ENCODE measurements at regions not wholly inside any gene's neighbourhood (a gene's known extent, or its start where the extent isn't known, plus 50 kb on each side); places are given as distances from the start of the nearest gene placed in this dataset.
"Not testable (repeated sequence)": the region's sequence is repeated elsewhere in the genome, so short reads cannot be mapped to it uniquely, and the experiment has no call there.

DNA sequence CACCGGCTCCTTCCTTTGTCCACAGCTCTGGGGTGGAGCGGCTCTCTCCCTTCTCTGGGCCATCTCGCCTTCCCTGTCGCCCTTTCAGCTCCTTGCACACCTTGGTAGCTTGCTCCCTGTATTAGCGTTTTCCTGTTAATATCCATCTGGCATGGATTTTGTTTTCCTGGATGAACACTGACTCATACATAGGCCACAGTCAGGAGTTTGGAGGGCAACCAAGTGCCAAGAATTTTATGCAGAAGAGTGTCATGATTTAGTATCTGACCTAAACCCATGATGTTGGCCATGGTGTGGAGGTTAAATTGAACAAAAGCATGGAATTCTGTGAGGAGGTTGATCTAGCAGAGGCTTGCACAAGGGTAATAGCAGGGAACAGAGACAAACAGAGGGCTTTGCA is 180.9 kb downstream of the AIPL1 start:
- no peak for DNase-seq

- DNase-seq, result not testable (repeated sequence)
Observed at GRCh38 chr17:6251640-6252039, 181.5 kb downstream of the WSCD1 start.

- DNase-seq, result no peak
Observed at GRCh38 chr17:6249732-6250131, 179.6 kb downstream of the WSCD1 start.

- DNase-seq, result no peak
Observed at GRCh38 chr17:6248061-6248460, 177.9 kb downstream of the WSCD1 start.

DNA sequence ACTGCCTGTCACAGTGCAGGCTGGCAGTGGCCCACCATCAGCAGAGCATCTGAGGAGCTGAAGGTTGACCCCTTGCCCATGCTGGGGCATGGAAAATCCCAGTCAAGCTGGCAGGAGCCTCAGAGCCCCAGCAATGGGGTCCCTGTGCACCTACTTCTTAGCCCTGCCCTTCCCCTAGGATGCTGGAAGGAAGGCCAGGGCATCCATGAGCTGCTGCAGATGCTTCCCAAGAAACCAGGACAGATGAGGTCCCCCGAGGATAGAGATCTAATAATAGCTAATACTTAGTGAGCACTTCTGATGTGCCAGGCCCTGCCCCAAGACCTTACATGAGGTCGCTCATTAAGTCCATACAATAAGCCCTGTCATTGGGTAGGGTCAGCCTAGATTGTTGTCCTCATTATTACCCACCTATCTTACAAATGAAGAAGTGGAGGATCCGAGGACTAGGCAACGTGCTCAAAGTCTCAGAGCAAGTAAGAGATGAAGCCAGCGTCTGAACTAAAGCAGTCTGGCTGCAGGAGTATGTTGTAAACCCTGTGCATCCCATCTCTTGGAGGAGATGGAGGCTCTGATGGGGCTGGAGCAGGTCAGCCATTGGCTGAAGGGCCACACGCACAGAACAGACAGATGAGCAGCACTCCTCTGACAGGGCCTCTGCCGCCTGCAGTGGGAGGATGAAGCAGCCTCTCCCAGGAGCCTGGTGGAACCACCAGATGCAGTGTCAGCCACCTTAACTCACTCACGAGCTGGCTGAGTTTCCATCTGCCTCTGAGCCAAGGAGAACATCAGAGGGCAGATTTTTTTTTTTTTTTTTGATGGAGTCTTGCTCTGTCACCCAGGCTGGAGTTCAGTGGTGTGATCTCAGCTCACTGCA is 175.4 kb downstream of the WSCD1 start:
- DNase-seq, result no peak

GRCh38 chr17:6244796-6245195 is 174.6 kb downstream of the WSCD1 start:
- DNase-seq, result no peak

DNA sequence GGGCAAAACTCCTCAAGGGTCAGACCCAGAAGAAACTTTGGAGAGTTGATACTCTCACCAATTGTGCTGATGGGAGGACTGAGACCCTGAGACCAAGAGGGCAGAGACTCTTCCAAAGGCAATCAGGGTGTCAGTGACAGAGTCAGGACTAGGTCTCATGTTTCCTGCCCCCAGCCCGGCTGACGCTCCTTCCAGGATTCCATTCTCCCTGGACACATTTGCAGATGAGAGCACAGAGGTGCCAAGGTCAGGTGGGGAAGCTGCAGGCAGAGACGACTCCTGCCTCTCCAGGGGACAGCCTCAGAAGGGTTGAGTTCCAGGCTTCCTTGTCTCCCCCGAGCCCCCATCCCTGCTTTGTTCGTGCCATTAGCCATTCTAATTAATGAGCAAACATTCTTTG is 174.1 kb downstream of the WSCD1 start:
- DNase-seq, result no peak

DNA sequence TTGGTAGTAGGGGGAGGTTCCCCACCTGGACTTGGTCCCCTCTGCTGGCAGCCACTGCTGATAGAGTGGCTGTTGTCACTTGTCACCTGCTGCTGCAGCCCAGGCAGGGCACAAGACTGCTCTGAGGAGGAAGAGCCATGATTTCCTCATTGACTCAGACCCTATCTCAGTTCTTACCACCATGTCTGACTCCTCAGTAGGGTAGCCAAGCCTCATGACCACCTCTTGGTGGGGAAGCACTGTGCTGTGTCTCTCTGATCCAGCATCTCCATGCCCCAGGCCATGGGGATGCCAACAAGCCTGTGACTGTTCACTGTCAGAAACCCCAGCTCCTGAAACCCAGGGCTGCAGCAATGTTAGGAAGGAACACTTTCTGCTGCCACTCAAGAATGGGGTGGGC is 173.0 kb downstream of the WSCD1 start:
- no peak for DNase-seq

DNA sequence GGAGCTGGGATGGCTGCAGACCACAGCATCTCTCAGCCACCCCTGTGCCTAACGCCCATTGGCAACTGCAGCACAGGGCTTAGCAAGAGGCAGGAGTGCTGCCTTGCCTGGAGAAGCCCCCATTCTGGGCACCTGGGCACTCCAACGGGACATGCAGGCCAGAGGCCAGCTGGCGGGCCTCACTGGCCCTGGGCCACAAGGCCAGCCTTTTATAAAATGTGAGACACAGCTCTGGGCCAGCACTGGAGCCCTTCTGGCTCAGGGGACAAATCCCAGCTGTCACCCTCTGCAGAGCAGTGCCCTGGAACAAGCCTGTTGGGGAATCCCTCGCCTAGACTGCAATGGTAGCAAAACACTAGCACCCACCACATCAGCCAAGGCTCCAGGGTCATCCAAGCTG is 171.8 kb downstream of the WSCD1 start:
- no peak for DNase-seq

GRCh38 chr17:6241381-6241780 is 171.2 kb downstream of the WSCD1 start:
- DNase-seq, result no peak

DNA sequence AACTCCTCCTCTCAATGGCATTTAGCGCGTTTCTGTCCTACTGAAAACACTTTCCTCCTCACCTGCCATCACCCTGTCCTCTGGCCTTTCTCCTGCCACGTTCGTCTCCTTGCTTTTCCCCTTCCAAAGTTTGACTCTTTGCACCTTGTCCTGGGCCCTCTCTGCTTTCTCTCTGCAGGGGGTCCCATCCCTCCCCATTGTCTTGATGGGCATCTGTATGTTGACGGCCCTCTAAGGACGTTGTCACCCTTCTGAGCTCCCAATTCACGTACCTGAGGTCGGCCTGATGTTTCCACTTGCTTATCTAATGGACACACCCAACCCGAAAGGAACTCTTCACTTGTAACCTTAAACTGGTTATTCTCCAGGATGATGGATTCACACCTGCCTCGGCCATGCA is 170.4 kb downstream of the WSCD1 start:
- no peak for DNase-seq

GRCh38 chr17:6240001-6240400 is 169.8 kb downstream of the WSCD1 start:
- no peak for DNase-seq

GRCh38 chr17:6239241-6239798 is 169.1 kb downstream of the WSCD1 start:
- DNase-seq, result no peak

DNA sequence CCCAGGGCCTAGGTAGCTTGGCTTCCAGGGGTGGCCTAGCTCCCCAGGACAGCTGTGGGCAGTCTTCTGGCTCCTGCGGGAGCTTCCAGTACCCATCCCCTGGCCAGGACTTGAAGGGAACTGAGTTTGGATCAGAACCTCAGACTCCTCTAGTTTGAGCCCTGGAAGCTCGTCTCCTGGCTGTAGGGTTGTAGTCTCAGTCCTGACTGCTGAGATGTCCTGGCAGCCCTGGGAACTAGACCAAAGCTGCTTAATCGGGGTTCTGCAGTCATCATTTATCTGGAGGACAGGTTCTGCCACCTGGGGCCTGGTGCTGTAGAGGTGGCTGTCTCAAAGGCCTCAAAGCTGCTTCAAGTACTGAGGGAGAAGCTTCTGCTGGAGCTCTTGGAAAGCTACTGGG is 163.7 kb downstream of the WSCD1 start:
- no peak for DNase-seq

- no peak for DNase-seq
Observed at GRCh38 chr17:6233339-6233738, 163.2 kb downstream of the WSCD1 start.

- no peak for DNase-seq
Observed at GRCh38 chr17:6232732-6233101, 162.5 kb downstream of the WSCD1 start.

- no peak for DNase-seq
Observed at GRCh38 chr17:6231886-6232731, 161.9 kb downstream of the WSCD1 start.

DNA sequence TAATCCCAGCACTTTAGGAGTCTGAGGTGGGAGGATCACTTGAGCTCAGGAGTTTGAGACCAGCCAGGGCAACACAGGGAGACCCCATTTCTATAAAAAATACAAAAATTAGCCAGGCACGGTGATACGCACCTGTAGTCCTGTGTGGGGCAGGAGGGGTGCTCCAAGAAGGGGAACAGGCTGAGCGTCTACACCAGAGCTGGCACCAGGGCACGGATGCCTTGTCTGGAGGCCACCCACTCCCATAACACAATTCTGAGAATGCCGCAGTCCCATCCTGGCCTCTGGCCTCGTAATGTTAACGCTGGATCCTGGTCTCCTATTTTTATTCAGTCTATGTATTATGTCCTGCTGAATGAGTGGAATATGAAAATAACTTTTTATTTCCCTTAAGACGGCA is 161.3 kb downstream of the WSCD1 start:
- no peak for DNase-seq

- no peak for DNase-seq
Observed at GRCh38 chr17:6218333-6218732, 148.2 kb downstream of the WSCD1 start.

GRCh38 chr17:6215071-6216035 is 145.2 kb downstream of the WSCD1 start:
- DNase-seq, result no peak

DNA sequence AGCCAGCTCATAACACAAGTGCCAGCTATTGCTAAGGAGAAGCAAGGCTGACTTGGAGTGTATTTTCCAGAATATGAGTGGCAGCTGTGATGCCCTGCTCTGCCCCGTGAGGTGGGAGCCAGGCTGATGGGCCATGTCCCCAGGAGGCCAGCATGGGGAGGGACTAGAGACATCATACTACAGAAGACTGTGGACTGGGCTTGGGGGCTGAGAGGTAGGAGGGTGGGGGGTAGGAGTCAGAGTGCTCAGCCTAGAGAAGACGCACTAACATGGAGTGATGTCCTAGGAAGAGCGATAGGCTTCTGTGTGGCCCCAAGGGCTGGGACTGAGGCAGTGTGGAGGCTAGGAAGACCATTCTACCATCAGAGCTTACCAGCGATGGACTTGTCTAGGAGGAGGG is 143.7 kb downstream of the WSCD1 start:
- DNase-seq, result no peak

- no peak for DNase-seq
Observed at GRCh38 chr17:6212766-6213165, 142.6 kb downstream of the WSCD1 start.

DNA sequence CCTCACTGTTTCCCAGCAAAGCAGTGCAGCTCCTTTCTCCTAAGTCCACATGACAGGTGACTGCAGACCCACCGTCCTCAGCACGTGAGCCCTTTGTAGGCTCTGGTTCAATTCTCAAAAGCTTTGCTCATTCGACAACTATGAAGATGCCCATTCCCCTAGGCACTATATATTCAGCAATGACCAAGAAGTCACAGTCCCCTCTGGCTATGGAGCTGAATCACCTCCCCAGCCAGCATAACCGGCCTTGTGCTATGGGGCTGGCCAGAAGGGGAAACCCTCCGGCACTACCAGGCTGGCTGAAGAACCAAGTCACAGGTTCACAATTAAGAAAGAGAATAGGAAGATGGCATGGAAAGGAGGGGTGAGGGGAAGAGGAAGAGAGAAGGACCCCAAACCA is 139.7 kb downstream of the WSCD1 start:
- DNase-seq, result no peak

All from T-helper 1 cell (primary cell).